Pancreas (tissue), 10 donors: ENCODE measurements at regions not wholly inside any gene's neighbourhood (a gene's known extent, or its start where the extent isn't known, plus 50 kb on each side); places are given as distances from the start of the nearest gene placed in this dataset.

Source experiments
- ATAC-seq, 4 donors: fragments of 200-7000 bp; cut with Tn5 transposase; one replicate each; pipeline versions ENCODE4 v1.8.0 to v1.9.1; 2020; ENCODE audit warnings: mild to moderate bottlenecking in 4 of 4, moderate library complexity in 4 of 4
- DNase-seq, 6 donors: peaks; one replicate each; pipeline ENCODE4 v3.0.0-alpha.2; 2020
- FAIRE-seq: peaks from 2 replicates; lab custom pipeline; 2012; peaks lifted over from hg19 to GRCh38; lab: Jason Lieb, UNC
- H3K27ac ChIP-seq, 4 donors: fragments of 200-600 bp; sonication (generic); 1 replicate in 3 of 4; 2 replicates in 1 of 4; pipeline versions ENCODE4 v1.5.0 to v1.8.0; 2020
- H3K27me3 ChIP-seq, 4 donors: fragments of 200-600 bp; one replicate each; pipeline ENCODE4 v1.8.0; 2021
- H3K36me3 ChIP-seq, 3 donors: fragments of 200-600 bp; sonication (generic) in 1 of 3; one replicate each; pipeline versions ENCODE4 v1.5.0 to v1.8.0; 2020 to 2021
- H3K4me1 ChIP-seq, 3 donors: fragments of 200-600 bp; one replicate each; pipeline ENCODE4 v1.8.0; 2021
- H3K4me3 ChIP-seq, 4 donors: fragments of 200-600 bp; sonication (generic) in 2 of 4; one replicate each; pipeline versions ENCODE4 v1.5.0 to v1.8.0; 2020 to 2021
- H3K9me3 ChIP-seq, 4 donors: fragments of 200-600 bp; one replicate each; pipeline ENCODE4 v1.8.0; 2021
- WGBS, 2 donors: extraction: QIAGEN DNeasy Blood & Tissue Kit; methylation state at CpG; one replicate each; pipeline ENCODE4 v1.1.7; 2013; 5-methylcytosine and 5-hydroxymethylcytosine counted together
- intact Hi-C, 3 donors: fragments of 100-400 bp; cut with DNase I; formaldehyde crosslinking; loops; one replicate each; pipeline versions ENCODE4 v1.11.1 to v1.14.2; 2022
- TF ChIP-seq, protein P1 (sequence below), 4 donors: fragments of 200-600 bp; sonication (generic) in 3 of 4; IDR thresholded peaks; one replicate each; pipeline versions ENCODE4 v1.5.0 to v1.8.0; 2021; ENCODE audit warnings: antibody characterized with exemption in 4 of 4
- donor health status: healthy with polysubstance abuse.
- donor health status: DM: no; HTN: no; CAD: no; lungs with moderate emphysema.
- donor health status: DM: no; HTN: no; CAD: no.
- donor health status: control.
- donor health status: control.
- donor health status: Bipolar disorder and iron deficiency.
- donor health status: DM: yes; HTN: yes; CAD: no.
- donor health status: DM: no; HTN: no; CAD: no.
- donor health status: DM: no; HTN: no; CAD: no.
- donor health status: DM: yes; HTN: yes; CAD: no.

DNA sequence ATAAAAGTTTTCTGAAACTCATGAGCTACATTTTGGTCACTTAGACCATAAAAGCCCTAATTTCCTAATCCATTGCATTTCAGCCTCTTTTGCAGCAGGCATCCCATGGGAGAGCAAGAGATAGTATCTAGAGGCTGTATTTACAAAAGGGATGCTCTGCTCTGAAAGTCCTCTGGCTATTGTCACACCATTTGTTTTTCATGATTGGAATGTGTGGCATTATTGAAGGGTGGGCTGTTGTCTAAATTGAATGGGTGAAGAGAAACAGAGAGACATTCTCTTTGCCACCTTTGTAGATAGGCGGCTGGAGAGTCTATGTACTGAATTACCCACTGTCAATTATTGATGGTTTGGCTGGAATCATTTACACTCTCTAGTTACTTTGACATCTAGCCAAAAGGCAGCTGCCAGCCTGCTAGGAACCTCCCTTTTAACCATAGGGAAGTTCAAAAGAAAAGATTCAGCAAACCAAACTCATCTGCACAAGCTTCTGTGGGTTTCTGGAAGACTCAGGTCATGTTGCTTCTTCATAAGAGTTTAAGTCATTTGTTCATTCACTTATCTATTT is 89.8 kb upstream of the RARB start:
- FAIRE-seq (no peak), DNase-seq (no peak), ATAC-seq (no peak)
- WGBS, 2 donors = 14 to 21% methylated on average over 1 of the region's 1 CpG
- TF ChIP-seq, protein P1, sequence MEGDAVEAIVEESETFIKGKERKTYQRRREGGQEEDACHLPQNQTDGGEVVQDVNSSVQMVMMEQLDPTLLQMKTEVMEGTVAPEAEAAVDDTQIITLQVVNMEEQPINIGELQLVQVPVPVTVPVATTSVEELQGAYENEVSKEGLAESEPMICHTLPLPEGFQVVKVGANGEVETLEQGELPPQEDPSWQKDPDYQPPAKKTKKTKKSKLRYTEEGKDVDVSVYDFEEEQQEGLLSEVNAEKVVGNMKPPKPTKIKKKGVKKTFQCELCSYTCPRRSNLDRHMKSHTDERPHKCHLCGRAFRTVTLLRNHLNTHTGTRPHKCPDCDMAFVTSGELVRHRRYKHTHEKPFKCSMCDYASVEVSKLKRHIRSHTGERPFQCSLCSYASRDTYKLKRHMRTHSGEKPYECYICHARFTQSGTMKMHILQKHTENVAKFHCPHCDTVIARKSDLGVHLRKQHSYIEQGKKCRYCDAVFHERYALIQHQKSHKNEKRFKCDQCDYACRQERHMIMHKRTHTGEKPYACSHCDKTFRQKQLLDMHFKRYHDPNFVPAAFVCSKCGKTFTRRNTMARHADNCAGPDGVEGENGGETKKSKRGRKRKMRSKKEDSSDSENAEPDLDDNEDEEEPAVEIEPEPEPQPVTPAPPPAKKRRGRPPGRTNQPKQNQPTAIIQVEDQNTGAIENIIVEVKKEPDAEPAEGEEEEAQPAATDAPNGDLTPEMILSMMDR (IDR thresholded peaks at IDR 0.05) = no peak
- intact Hi-C loops = no loop called here
- Histone ChIP-seq H3K9me3 (no peaks in the 10 kb centered on the region), H3K36me3 (no peaks in the 10 kb centered on the region), H3K4me3 (no peak overlapping the region), H3K27ac (no peak overlapping the region), H3K4me1 (no peaks in the 10 kb centered on the region), H3K27me3 (no peaks in the 10 kb centered on the region)

DNA sequence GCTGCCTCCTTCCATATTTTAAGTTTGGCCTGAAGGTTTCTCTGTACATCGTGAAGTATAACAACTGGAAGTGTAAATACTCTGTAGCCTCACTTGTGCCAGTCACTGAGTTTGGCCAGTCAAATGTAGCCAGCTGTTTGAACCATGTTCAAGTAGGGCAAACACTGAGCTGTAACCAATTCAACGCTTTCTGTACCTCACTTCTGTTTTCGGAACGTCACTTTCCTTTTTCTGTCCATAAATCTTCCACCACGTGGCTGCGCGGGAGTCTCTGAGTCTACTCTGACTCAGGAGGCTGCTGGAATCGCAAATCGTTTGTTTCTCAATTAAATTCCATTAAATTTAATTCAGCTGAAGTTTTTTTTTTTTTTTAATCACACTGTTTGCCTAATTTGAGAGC is 88.8 kb upstream of the RARB start:
- WGBS, 2 donors = 66 to 82% methylated on average over 9 of the region's 9 CpGs
- Histone ChIP-seq H3K4me3 (no peak overlapping the region), H3K36me3 (no peaks in the 10 kb centered on the region), H3K27me3 (no peaks in the 10 kb centered on the region), H3K9me3 (no peaks in the 10 kb centered on the region), H3K4me1 (no peaks in the 10 kb centered on the region), H3K27ac (no peak overlapping the region)
- no peak for DNase-seq
- TF ChIP-seq, protein P1 (IDR thresholded peaks at IDR 0.05) = no peak
- FAIRE-seq = no peak
- ATAC-seq = no peak
- intact Hi-C loops = no loop called here

DNA sequence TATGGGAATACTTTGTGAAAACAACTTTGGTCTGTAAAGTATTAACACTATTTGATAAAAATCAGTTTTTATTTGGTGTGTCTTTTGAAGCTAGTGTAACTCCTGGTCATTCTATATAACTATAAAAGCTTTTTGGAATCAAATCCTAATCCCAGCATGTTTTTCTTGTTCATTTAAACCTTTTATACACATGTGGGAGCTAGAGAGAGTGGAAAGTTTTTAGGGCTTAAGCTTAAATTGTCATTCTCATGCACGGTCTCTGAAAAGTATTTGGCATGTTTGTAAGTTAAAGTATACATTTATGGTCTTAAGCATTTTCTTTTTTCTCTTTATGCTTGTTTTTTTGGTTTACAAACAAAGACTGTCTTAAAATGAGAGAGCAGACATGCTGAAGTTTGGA is 83.4 kb upstream of the RARB start:
- H3K9me3 ChIP-seq = no peaks in the 10 kb centered on the region
- intact Hi-C loops = no loop called here
- no peak overlapping the region for H3K27ac ChIP-seq
- TF ChIP-seq, protein P1 (IDR thresholded peaks at IDR 0.05) = no peak
- H3K4me3 ChIP-seq = no peak overlapping the region
- DNase-seq = no peak
- no peaks in the 10 kb centered on the region for H3K4me1 ChIP-seq
- WGBS, 2 donors = 59 to 82% methylated on average over 1 of the region's 1 CpG
- no peaks in the 10 kb centered on the region for H3K27me3 ChIP-seq
- no peak for ATAC-seq
- no peaks in the 10 kb centered on the region for H3K36me3 ChIP-seq
- no peak for FAIRE-seq

DNA sequence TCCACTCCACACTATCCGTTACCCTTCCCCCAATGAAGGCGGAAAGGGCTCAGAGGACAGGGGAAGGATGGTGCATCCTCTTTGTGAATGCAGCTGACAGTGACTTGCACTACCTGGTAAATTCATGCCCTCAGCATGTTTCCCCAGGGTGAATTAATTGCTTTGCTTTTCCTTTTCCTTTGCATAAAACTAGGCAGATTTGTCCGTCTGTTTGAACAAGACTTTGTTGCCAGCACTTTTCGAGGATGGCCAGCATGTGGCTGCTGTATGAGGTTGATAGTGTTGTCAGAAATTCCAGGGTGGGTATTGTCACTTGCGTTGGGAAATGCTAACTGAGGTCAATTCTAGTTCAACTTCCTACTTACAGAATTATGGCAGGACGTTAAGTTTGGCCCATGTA is 79.0 kb upstream of the RARB start:
- WGBS, 2 donors = 43 to 49% methylated on average over 6 of the region's 6 CpGs
- no peak for FAIRE-seq
- ATAC-seq = no peak
- intact Hi-C loops = no loop called here
- TF ChIP-seq, protein P1 (IDR thresholded peaks at IDR 0.05) = no peak
- H3K4me3 ChIP-seq = no peak overlapping the region
- H3K9me3 ChIP-seq = no peaks in the 10 kb centered on the region
- DNase-seq = no peak
- no peaks in the 10 kb centered on the region for H3K36me3 ChIP-seq
- H3K27me3 ChIP-seq = no peaks in the 10 kb centered on the region
- no peaks in the 10 kb centered on the region for H3K4me1 ChIP-seq
- H3K27ac ChIP-seq = no peak overlapping the region

DNA sequence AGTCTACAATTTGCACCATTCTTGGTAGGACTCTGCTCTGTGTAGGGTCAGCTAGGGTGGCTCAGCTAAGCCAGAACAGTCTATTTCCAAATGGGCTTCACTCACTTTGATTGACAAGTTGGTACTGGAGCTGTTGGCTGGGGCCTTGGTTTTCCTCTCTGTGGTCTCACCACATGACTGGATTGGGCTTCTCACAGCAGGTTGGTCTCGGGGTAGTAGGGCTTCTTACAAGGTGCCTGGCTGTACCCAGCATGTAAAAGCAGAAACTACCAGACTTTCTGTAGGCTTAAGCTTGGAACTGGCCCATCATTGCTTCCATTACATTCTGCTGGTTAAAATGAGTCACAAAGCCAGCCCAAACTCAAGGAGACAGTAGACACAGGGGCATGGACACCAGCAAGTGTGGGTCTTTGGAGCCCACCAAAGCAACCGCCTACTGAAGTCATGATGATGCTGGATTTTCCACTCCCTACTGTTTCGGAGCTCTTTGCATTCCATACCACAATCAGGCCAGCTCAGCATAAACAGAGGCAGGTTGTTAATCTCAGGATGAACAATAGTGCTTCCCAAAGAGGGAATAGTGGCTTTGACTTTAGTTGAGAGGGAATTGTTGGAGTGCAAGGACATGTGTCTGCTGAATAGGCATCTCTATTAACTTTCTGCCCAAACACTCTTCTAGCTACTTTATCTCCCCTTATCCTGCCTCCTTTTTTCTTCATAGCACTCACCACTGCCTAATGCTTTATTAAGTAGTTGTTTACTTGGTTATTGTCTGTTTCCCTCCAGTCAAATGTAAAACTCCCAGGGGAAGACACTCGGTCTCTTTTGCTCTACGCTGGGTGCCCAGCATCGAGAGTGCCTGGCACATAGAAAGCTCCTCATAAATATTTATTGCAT is 78.0 kb upstream of the RARB start:
- no peaks in the 10 kb centered on the region for H3K27me3 ChIP-seq

More for the DNA sequence above, 78.0 kb upstream of the RARB start:
- 67 to 72% methylated on average over 6 of the region's 6 CpGs for WGBS, 2 donors
- no peaks in the 10 kb centered on the region for H3K36me3 ChIP-seq
- no peaks in the 10 kb centered on the region for H3K9me3 ChIP-seq
- no peak overlapping the region for H3K27ac ChIP-seq
- H3K4me1 ChIP-seq = no peaks in the 10 kb centered on the region
- H3K4me3 ChIP-seq = no peak overlapping the region
- intact Hi-C loops = no loop called here
- TF ChIP-seq, protein P1 (IDR thresholded peaks at IDR 0.05) = no peak
- ATAC-seq (no peak), DNase-seq (no peak), FAIRE-seq (no peak)
